ENCODE measurements at regions not wholly inside any gene's neighbourhood (a gene's known extent, or its start where the extent isn't known, plus 50 kb on each side); places are given as distances from the start of the nearest gene placed in this dataset.

DNA sequence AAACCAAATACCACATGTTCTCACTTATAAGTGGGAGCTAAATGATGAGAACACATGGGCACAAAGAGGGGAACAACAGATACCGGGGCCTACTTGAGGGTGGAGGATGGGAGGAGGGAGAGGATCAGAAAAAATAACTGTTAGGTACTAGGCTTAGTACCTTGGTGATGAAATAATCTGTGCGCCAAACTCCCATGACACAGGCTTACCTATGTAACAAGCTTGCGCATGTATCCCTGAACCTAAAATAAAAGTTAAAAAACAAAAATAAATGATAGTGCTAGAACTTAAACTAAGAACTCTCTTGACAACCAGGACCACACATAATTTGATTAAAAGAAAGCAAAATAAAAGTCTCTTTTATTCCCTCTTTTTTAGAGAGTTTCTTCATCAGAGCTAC is 150.6 kb downstream of the CHIC2 start:
- TF ChIP-seq POLR2A (IDR thresholded peaks at IDR 0.05) (no peak), EP300 (IDR thresholded peaks at IDR 0.05) (no peak), POLR2AphosphoS5 (IDR thresholded peaks at IDR 0.05) (no peak)
- TF ChIP-seq, protein P1, sequence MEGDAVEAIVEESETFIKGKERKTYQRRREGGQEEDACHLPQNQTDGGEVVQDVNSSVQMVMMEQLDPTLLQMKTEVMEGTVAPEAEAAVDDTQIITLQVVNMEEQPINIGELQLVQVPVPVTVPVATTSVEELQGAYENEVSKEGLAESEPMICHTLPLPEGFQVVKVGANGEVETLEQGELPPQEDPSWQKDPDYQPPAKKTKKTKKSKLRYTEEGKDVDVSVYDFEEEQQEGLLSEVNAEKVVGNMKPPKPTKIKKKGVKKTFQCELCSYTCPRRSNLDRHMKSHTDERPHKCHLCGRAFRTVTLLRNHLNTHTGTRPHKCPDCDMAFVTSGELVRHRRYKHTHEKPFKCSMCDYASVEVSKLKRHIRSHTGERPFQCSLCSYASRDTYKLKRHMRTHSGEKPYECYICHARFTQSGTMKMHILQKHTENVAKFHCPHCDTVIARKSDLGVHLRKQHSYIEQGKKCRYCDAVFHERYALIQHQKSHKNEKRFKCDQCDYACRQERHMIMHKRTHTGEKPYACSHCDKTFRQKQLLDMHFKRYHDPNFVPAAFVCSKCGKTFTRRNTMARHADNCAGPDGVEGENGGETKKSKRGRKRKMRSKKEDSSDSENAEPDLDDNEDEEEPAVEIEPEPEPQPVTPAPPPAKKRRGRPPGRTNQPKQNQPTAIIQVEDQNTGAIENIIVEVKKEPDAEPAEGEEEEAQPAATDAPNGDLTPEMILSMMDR (IDR thresholded peaks at IDR 0.05): no peak
